ENCODE measurements at regions not wholly inside any gene's neighbourhood (a gene's known extent, or its start where the extent isn't known, plus 50 kb on each side); places are given as distances from the start of the nearest gene placed in this dataset.

DNA sequence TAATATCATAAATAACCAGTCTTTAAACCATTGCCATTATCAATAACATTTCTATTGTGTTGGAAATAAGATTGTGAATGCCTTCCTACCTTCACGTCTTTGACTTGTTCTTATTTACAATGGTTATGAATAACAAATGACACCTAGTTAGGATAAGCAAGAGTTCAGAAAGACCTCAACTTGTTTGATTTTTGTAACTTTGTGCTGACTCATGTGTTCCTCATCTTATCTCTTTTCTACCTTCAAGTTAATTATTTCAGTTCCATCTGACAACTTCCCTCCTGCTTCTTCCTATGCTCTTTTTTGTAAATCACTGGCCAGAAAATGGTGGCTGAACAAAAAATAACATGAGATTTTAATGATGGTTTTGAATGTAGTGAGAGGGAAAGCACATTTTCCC, 538.5 kb upstream of the TUSC1 start:
- TF ChIP-seq, protein P1, sequence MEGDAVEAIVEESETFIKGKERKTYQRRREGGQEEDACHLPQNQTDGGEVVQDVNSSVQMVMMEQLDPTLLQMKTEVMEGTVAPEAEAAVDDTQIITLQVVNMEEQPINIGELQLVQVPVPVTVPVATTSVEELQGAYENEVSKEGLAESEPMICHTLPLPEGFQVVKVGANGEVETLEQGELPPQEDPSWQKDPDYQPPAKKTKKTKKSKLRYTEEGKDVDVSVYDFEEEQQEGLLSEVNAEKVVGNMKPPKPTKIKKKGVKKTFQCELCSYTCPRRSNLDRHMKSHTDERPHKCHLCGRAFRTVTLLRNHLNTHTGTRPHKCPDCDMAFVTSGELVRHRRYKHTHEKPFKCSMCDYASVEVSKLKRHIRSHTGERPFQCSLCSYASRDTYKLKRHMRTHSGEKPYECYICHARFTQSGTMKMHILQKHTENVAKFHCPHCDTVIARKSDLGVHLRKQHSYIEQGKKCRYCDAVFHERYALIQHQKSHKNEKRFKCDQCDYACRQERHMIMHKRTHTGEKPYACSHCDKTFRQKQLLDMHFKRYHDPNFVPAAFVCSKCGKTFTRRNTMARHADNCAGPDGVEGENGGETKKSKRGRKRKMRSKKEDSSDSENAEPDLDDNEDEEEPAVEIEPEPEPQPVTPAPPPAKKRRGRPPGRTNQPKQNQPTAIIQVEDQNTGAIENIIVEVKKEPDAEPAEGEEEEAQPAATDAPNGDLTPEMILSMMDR (IDR thresholded peaks at IDR 0.05; ENCODE audit: insufficient read depth, low read depth, low read length): no peak
- TF ChIP-seq EZH2 (IDR thresholded peaks at IDR 0.05; ENCODE audit: insufficient read depth, low read length): no peak
